ENCODE measurements at regions not wholly inside any gene's neighbourhood (a gene's known extent, or its start where the extent isn't known, plus 50 kb on each side); places are given as distances from the start of the nearest gene placed in this dataset.

GRCh38 chr1:10897981-10898728 lies 101.7 kb upstream of the CASZ1 start:
- TF ChIP-seq EGR1 (IDR thresholded peaks at IDR 0.05; ENCODE audit: borderline replicate concordance, low read depth, low read length) (no peak), JUND (IDR thresholded peaks at IDR 0.05; ENCODE audit: low read length) (no peak)

Data from H1 (cell line).